Inferior parietal cortex (tissue), 1 donor: ENCODE measurements at regions not wholly inside any gene's neighbourhood (a gene's known extent, or its start where the extent isn't known, plus 50 kb on each side); places are given as distances from the start of the nearest gene placed in this dataset.
"Not testable (repeated sequence)": the region's sequence is repeated elsewhere in the genome, so short reads cannot be mapped to it uniquely, and the experiment has no call there.

Experiments used
- DNase-seq: peaks from one replicate; pipeline ENCODE4 v3.0.0-alpha.2; 2016; ENCODE audit errors: extremely low spot score

GRCh38 chr10:43939389-43939938, 290.8 kb upstream of the ZNF32 start:
- DNase-seq = no peak

DNA sequence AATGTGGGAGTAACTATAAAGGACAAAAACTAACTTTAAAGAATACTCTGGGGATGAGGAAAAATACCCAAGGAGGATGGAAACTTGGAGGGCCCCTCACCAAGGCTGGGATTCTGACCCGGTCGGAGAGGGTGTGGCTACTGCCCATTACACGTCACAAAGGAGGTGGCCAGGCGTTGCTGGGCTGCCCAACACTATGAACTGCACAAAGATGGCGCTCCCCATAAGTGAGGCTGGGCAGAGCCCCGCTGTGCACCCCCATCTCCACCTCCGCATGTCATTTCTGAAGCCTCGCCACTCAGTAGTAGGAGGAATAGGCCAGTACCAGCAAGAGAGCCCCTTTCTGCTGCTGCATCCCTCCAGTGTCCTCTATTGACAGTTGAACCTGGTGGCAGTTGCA, 290.1 kb upstream of the ZNF32 start:
- DNase-seq = no peak

GRCh38 chr10:43931308-43931930, 282.7 kb upstream of the ZNF32 start:
- no peak for DNase-seq

- no peak for DNase-seq
Observed at GRCh38 chr10:43930777-43931176, 282.1 kb upstream of the ZNF32 start.

GRCh38 chr10:43930243-43930642, 281.6 kb upstream of the ZNF32 start:
- DNase-seq = no peak

DNA sequence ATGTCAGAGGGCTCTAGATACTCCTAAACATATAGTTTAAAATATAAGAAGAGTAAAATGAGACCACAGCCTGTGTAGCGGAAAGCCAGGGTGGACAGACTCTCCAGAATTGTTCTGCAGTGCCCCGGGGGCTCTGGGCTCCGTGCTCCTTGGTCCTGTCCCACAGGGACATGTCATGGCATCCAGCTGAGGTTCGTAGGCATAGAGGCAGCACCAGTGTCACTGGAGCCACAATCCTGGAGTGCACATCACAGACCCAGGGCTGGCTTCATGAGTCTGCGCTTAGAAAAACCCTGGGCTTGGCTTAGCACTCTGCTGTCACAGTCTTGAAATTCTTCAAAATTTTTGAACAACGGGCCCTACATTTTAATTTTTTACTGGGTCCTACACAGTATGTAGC, 280.4 kb upstream of the ZNF32 start:
- no peak for DNase-seq

- no peak for DNase-seq
Observed at GRCh38 chr10:43928425-43928968, 279.8 kb upstream of the ZNF32 start.

DNA sequence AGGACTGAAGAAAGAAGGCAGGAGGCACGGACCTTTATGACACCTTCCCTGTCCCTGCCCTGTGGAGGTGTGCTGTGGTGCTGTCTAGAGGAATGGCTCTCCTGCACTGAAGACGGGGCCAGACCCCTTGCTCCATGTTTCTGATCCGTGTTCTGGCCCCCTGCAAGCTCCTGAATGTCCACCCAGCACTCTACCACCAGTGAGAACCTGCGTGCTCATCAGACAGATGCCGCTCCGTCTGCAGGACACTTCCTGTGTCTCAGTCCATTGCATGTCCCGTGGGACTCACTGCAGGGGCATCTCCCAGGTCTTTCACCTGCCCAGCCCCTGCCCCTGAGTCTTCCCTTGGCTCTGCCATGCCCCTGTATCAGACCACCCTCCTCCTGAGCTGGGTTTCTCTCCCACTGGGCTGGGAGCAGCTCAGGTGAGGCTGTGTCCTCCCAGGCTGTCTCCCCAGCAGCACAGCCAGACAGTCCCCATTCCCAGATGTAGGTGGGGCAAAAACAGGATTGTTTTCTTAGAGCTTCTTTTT, 278.3 kb upstream of the ZNF32 start:
- DNase-seq = no peak

- no peak for DNase-seq
Observed at GRCh38 chr10:43926371-43926770, 277.7 kb upstream of the ZNF32 start.

DNA sequence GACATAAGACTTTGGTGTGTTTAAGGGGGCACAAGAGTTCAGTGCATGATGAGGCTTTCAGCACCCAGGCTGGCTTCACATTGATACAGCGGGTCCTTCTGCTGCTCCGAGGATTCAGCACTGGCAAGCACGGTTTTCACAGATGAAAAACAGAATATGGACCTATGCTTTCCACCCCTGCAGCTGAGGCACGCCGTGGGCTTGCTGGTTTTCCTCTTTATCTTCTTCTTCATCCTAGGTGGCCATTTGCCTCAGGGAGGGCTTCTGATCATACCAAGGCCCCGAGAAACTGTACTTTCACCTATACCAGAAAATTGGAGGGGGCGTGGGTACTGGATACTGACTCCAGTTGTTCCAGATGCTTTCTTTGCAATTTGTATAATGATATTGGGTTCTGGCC, 277.1 kb upstream of the ZNF32 start:
- DNase-seq = no peak

- no peak for DNase-seq
Observed at GRCh38 chr10:43923328-43923727, 274.6 kb upstream of the ZNF32 start.

DNA sequence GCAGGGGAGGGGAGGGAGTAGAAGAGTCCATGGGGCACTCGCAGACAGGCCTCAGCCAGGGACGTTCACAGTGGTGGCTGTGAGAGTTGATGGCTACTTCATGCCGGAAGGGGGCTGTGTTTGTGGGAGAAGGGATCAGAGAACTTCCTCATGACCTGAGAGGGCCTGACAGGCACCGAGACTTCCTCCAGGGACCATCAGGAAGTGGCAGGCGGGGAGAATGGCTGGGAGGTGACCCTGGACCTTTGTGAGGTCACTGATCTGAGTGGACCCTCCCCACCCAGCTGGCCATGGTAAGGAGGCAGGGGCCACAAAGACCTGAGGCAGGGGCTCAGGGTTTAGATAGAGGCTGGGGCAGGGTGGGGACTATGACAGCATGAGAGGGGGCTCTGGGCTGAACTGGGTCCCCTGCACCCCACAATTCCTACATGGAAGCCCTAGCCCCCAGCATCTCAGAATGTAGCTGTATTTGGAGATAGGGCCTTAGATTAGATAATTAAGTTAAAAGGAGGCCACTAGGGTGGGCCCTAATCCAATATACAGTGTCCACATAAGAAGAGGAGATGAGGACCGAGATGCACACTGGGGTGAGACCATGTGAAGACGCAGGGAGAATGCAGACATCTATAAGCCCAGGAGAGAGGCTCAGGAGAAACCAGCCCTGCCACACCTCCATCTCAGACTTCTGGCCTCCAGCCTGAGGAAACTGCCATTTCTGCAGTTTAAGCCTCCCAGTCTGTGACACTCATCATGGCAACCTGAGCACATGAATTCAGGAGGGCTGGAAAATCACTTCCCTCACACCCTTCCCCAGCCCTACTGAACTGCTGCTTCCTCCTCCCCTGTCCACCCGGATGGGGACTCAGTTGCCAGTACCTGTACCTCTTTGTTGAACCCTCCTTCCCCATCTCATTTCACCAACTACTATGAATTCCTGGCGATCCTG, 273.9 kb upstream of the ZNF32 start:
- no peak for DNase-seq

GRCh38 chr10:43921881-43922280, 273.2 kb upstream of the ZNF32 start:
- DNase-seq = no peak

- DNase-seq = no peak
Observed at GRCh38 chr10:43921478-43921877, 272.8 kb upstream of the ZNF32 start.

DNA sequence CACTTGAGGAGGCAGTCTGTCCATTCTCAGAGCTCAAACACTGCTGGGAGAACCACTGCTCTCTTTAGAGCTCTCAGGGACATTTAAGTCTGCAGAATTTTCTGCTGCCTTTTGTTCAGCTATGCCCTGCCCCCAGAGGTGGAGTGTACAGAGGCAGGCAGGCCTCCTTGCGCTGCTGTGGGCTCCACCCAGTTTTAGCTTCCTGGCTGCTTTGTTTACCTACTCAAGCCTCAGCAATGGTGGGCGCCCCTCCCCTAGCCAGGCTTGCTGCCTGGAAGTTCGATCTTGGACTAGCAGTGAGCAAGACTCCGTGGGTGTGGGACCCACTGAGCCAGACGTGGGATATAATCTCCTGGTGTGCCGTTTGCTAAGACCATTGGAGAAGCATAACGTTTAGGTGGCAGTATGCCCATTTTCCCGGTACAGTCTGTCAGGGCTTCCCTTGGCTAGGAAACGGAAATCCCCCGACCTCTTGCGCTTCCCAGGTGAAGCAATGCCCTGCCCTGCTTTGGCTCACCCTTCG, 271.6 kb upstream of the ZNF32 start:
- DNase-seq = not testable (repeated sequence)

GRCh38 chr10:43913676-43914235, 265.1 kb upstream of the ZNF32 start:
- DNase-seq = no peak

- no peak for DNase-seq
Observed at GRCh38 chr10:43912469-43912868, 263.8 kb upstream of the ZNF32 start.

DNA sequence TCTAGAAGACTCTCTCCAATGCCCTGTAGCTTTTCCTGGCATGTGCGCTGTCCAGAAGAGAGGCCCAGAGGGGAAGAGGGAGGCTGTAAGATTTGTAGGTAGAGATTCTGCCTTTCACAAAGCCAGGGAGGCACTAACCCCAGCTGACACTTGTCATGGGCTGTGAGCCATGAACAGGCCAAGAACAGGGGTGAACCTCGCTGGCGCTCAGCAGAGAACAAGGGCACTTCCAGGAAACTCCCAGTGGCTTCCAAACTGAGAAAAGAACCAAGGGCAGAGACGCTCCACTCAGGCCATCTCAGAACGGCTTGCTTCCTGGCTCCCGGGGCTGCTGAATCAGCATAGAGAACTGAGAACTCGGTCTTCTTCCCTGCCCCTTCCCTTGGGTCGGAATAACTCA, 257.8 kb upstream of the ZNF32 start:
- DNase-seq = no peak

GRCh38 chr10:43905512-43906236, 257.0 kb upstream of the ZNF32 start:
- no peak for DNase-seq

DNA sequence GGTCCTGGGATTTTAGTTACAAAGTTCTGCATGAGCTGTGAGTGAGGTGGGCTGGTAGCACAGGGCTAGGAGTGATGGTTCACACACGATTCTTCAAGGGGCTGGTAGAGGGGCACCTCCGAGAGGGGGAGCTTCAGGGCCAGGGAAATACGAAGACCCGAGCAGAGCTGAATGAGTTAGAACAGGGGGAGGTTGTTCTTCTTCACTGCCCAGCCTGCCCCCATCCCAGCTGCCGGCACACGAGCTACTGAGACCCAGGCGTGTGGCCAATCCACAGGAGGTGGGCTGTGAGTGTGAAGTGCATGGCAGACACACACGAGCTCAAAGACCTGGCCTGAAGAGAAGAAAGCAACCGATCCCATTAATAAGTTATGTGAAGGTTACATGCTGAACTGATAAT, 256.2 kb upstream of the ZNF32 start:
- no peak for DNase-seq

GRCh38 chr10:43904301-43904700, 255.6 kb upstream of the ZNF32 start:
- no peak for DNase-seq
